ENCODE measurements at regions not wholly inside any gene's neighbourhood (a gene's known extent, or its start where the extent isn't known, plus 50 kb on each side); places are given as distances from the start of the nearest gene placed in this dataset.

DNA sequence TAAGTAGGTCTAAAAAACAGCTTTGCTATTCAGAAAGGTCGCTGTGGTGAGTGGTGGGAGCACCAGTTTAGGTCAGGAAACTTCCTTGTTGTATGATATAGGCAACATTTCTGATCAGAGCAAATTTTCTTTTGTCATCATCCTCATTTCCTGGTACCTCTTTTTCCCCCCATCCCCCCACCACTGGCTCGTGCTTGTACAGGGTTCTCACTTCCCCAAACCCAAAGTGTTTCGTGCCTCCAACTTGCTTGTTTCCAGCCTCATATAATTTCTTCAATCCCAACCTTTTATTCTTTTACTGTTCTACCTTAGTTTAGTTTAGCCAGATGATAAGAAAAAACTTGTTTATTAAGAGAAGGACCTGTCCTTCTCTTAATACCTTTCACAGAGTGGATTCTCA lies 209.4 kb upstream of the JAG1 start:
- no peak overlapping the region for H3K27ac Mint-ChIP-seq
- no peaks in the 10 kb centered on the region for H3K36me3 Mint-ChIP-seq
- H3K4me1 Mint-ChIP-seq: peaks cover 3% of the 10 kb centered on the region
- no peak for ATAC-seq
- POLR2A ChIA-PET: no interaction called here
- no peak for DNase-seq (ENCODE audit: low spot score)
- H3K27me3 Mint-ChIP-seq (ENCODE audit: low read depth): no peaks in the 10 kb centered on the region; the same call in 1 of the 2 replicates
- H3K4me3 Mint-ChIP-seq: no peak overlapping the region
- TF ChIP-seq, protein P1, sequence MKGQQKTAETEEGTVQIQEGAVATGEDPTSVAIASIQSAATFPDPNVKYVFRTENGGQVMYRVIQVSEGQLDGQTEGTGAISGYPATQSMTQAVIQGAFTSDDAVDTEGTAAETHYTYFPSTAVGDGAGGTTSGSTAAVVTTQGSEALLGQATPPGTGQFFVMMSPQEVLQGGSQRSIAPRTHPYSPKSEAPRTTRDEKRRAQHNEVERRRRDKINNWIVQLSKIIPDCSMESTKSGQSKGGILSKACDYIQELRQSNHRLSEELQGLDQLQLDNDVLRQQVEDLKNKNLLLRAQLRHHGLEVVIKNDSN (CRISPR knock-in tag; IDR thresholded peaks at IDR 0.05): no peak
- TF ChIP-seq FOXJ3 (CRISPR knock-in tag; IDR thresholded peaks at IDR 0.05; ENCODE audit: borderline replicate concordance): no peak
- TF ChIP-seq, protein P2, sequence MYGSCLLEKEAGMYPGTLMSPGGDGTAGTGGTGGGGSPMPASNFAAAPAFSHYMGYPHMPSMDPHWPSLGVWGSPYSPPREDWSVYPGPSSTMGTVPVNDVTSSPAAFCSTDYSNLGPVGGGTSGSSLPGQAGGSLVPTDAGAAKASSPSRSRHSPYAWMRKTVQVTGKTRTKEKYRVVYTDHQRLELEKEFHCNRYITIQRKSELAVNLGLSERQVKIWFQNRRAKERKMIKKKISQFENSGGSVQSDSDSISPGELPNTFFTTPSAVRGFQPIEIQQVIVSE (CRISPR knock-in tag; IDR thresholded peaks at IDR 0.05; ENCODE audit: borderline replicate concordance): no peak
- no peak for TF ChIP-seq NFE2L1 (CRISPR knock-in tag; IDR thresholded peaks at IDR 0.05)
- H3K9me3 Mint-ChIP-seq: 0 out of 2 replicates have a peak, but pooled peaks cover 4% of the 10 kb centered on the region
- CTCF ChIA-PET: no interaction called here

DNA sequence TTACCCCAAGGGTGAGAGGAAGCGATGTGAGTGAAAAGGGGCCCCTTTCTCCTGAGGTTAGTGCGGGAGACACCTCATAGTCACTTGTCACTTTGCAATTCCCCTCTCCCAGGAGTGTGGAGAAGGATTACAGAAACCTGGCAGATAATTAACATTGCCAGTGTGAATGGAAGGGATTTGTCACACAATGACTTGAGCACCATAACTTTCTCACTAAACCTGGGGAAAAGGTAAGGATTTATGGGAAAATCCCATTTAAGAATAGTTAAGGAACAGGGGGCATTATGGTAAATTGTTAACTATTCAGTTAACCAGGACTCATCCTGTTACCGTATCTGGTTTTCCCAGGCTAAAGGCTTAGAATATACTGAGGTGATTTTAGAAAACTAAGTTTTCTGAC lies 219.5 kb upstream of the JAG1 start:
- peaks cover 9% of the 10 kb centered on the region for H3K9me3 Mint-ChIP-seq
- DNase-seq (ENCODE audit: low spot score) (no peak), ATAC-seq (no peak)
- no peaks in the 10 kb centered on the region for H3K4me1 Mint-ChIP-seq
- H3K4me3 Mint-ChIP-seq: no peak overlapping the region
- no peaks in the 10 kb centered on the region for H3K36me3 Mint-ChIP-seq
- no peak overlapping the region for H3K27ac Mint-ChIP-seq
- H3K27me3 Mint-ChIP-seq (ENCODE audit: low read depth): no peaks in the 10 kb centered on the region
- CTCF ChIA-PET: no interaction called here
- no peak for TF ChIP-seq TEAD1 (CRISPR knock-in tag; IDR thresholded peaks at IDR 0.05)
- no peak for TF ChIP-seq MXD4 (CRISPR knock-in tag; IDR thresholded peaks at IDR 0.05; ENCODE audit: borderline replicate concordance)
- POLR2A ChIA-PET: no interaction called here

DNA sequence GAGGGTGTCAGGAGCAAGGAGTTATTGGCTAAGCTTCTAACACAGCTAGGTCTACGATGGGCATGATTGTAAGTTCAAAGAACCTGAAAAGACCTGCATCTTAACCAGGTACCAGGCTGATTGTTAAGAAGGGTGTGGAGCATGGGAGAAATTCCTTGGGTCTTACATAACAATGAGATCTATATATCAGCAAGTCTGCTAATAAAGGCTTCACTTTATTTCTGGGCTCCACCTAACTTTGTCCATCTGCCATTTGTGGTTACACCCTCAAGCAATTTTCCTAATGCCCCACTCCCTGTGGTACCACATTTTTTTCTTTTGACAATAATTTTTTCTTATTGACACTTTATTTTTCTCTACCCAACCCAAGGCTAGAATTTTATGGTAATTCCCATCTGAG lies 223.5 kb upstream of the JAG1 start:
- ChIA-PET POLR2A (no interaction called here), CTCF (no interaction called here)
- no peak overlapping the region for H3K4me3 Mint-ChIP-seq

More for the DNA sequence above, 223.5 kb upstream of the JAG1 start:
- Mint-ChIP-seq H3K36me3 (no peaks in the 10 kb centered on the region), H3K27ac (no peak overlapping the region), H3K27me3 (ENCODE audit: low read depth) (no peaks in the 10 kb centered on the region), H3K4me1 (no peaks in the 10 kb centered on the region), H3K9me3 (no peaks in the 10 kb centered on the region; the same call in 1 of the 2 replicates)
- DNase-seq (ENCODE audit: low spot score) (no peak), ATAC-seq (no peak)
- no peak for TF ChIP-seq RORB (CRISPR knock-in tag; IDR thresholded peaks at IDR 0.05)
- TF ChIP-seq, protein P3, sequence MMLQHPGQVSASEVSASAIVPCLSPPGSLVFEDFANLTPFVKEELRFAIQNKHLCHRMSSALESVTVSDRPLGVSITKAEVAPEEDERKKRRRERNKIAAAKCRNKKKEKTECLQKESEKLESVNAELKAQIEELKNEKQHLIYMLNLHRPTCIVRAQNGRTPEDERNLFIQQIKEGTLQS (CRISPR knock-in tag; conservative IDR thresholded peaks at IDR 0.05): no peak
- TF ChIP-seq, protein P4, sequence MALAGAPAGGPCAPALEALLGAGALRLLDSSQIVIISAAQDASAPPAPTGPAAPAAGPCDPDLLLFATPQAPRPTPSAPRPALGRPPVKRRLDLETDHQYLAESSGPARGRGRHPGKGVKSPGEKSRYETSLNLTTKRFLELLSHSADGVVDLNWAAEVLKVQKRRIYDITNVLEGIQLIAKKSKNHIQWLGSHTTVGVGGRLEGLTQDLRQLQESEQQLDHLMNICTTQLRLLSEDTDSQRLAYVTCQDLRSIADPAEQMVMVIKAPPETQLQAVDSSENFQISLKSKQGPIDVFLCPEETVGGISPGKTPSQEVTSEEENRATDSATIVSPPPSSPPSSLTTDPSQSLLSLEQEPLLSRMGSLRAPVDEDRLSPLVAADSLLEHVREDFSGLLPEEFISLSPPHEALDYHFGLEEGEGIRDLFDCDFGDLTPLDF (CRISPR knock-in tag; IDR thresholded peaks at IDR 0.05): no peak
- TF ChIP-seq FOXP1 (CRISPR knock-in tag; IDR thresholded peaks at IDR 0.05; ENCODE audit: borderline replicate concordance): no peak
- no peak for TF ChIP-seq CBFB (CRISPR knock-in tag; IDR thresholded peaks at IDR 0.05; ENCODE audit: low read depth)
- TF ChIP-seq GABPB1 (CRISPR knock-in tag; IDR thresholded peaks at IDR 0.05): no peak
- no peak for TF ChIP-seq ZNF423 (CRISPR knock-in tag; IDR thresholded peaks at IDR 0.05)
- TF ChIP-seq MXD4 (CRISPR knock-in tag; IDR thresholded peaks at IDR 0.05; ENCODE audit: borderline replicate concordance): no peak
- TF ChIP-seq NR3C1 (CRISPR knock-in tag; conservative IDR thresholded peaks at IDR 0.05; ENCODE audit: low read depth): no peak
- TF ChIP-seq SP1 (CRISPR knock-in tag; conservative IDR thresholded peaks at IDR 0.05): no peak
- TF ChIP-seq KAT7 (CRISPR knock-in tag; IDR thresholded peaks at IDR 0.05; ENCODE audit: borderline replicate concordance): no peak
- TF ChIP-seq GRHL2 (CRISPR knock-in tag; IDR thresholded peaks at IDR 0.05; ENCODE audit: insufficient replicate concordance, severe bottlenecking): no peak
- TF ChIP-seq, protein P5, sequence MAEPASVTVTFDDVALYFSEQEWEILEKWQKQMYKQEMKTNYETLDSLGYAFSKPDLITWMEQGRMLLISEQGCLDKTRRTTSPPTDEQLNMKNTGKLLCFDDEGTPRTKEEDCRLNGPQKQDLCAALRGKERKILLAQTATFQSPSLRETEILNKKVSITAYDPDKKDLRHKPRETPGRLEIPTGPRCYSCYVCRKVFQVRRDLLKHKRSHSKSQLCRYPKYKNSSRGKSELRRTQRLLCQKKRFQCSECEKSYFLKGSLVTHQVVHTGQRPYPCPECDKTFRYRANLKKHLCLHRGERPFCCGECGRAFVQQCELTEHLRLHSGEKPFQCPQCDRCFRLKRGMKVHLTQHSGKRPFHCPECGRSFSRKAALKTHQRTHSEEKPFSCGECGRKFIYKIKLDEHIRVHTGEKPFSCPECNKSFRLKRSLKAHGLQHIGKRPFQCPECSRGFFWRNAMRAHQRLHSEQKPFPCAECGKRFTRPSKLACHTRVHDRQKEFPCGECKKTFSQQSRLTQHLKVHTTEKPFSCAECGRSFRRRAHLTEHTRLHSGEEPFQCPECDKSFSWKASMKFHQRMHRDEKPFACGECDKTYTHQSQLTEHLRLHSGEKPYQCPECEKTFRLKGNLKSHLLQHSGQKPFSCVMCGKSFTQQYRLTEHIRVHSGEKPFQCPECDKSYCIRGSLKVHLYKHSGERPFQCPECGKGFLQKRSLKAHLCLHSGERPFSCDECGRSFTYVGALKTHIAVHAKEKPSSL (CRISPR knock-in tag; conservative IDR thresholded peaks at IDR 0.05): no peak
- TF ChIP-seq ZNF138 (CRISPR knock-in tag; conservative IDR thresholded peaks at IDR 0.05): no peak
- TF ChIP-seq JAZF1 (CRISPR knock-in tag; IDR thresholded peaks at IDR 0.05): no peak
- TF ChIP-seq, protein P6, sequence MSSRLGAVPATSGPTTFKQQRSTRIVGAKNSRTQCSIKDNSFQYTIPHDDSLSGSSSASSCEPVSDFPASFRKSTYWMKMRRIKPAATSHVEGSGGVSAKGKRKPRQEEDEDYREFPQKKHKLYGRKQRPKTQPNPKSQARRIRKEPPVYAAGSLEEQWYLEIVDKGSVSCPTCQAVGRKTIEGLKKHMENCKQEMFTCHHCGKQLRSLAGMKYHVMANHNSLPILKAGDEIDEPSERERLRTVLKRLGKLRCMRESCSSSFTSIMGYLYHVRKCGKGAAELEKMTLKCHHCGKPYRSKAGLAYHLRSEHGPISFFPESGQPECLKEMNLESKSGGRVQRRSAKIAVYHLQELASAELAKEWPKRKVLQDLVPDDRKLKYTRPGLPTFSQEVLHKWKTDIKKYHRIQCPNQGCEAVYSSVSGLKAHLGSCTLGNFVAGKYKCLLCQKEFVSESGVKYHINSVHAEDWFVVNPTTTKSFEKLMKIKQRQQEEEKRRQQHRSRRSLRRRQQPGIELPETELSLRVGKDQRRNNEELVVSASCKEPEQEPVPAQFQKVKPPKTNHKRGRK (CRISPR knock-in tag; IDR thresholded peaks at IDR 0.05; ENCODE audit: borderline replicate concordance): no peak
- no peak for TF ChIP-seq ATF1 (CRISPR knock-in tag; IDR thresholded peaks at IDR 0.05)
